ENCODE measurements at regions not wholly inside any gene's neighbourhood (a gene's known extent, or its start where the extent isn't known, plus 50 kb on each side); places are given as distances from the start of the nearest gene placed in this dataset.

- DNase-seq (ENCODE audit: extremely low read depth, insufficient read length): no peak
- no peak overlapping the region for H3K4me3 ChIP-seq (replicated peaks; ENCODE audit: low read depth, low read length)
- no peak for TF ChIP-seq CTCF (IDR thresholded peaks at IDR 0.05; ENCODE audit: insufficient read depth, low read length, poor library complexity, severe bottlenecking)
Observed at GRCh38 chr13:63632321-63632720, 2216.7 kb upstream of the PCDH20 start.

GRCh38 chr13:63631006-63631405 lies 2215.4 kb upstream of the PCDH20 start:
- DNase-seq (ENCODE audit: extremely low read depth, insufficient read length): no peak
- H3K36me3 ChIP-seq (ENCODE audit: control insufficient read depth, insufficient read depth, low read length): no peaks in the 10 kb centered on the region
- no peak for TF ChIP-seq CTCF (IDR thresholded peaks at IDR 0.05; ENCODE audit: insufficient read depth, low read length, poor library complexity, severe bottlenecking)
- no peaks in the 10 kb centered on the region for H3K27me3 ChIP-seq (replicated peaks; ENCODE audit: control insufficient read depth, insufficient read depth, low read length)
- no peak overlapping the region for H3K4me3 ChIP-seq (replicated peaks; ENCODE audit: low read depth, low read length)

More at GRCh38 chr13:63632321-63632720, 2216.7 kb upstream of the PCDH20 start:
- no peaks in the 10 kb centered on the region for H3K27me3 ChIP-seq (replicated peaks; ENCODE audit: control insufficient read depth, insufficient read depth, low read length)
- H3K36me3 ChIP-seq (ENCODE audit: control insufficient read depth, insufficient read depth, low read length): no peaks in the 10 kb centered on the region

- Histone ChIP-seq H3K4me3 (replicated peaks; ENCODE audit: low read depth, low read length) (no peak overlapping the region), H3K36me3 (ENCODE audit: control insufficient read depth, insufficient read depth, low read length) (no peaks in the 10 kb centered on the region), H3K27me3 (replicated peaks; ENCODE audit: control insufficient read depth, insufficient read depth, low read length) (no peaks in the 10 kb centered on the region)
- no peak for DNase-seq (ENCODE audit: extremely low read depth, insufficient read length)
- TF ChIP-seq CTCF (IDR thresholded peaks at IDR 0.05; ENCODE audit: insufficient read depth, low read length, poor library complexity, severe bottlenecking): no peak
Observed at GRCh38 chr13:63629591-63629990, 2213.9 kb upstream of the PCDH20 start.

- DNase-seq (ENCODE audit: extremely low read depth, insufficient read length): no peak
- no peak for TF ChIP-seq CTCF (IDR thresholded peaks at IDR 0.05; ENCODE audit: insufficient read depth, low read length, poor library complexity, severe bottlenecking)
- H3K4me3 ChIP-seq (replicated peaks; ENCODE audit: low read depth, low read length): no peak overlapping the region
- no peaks in the 10 kb centered on the region for H3K27me3 ChIP-seq (replicated peaks; ENCODE audit: control insufficient read depth, insufficient read depth, low read length)
- no peaks in the 10 kb centered on the region for H3K36me3 ChIP-seq (ENCODE audit: control insufficient read depth, insufficient read depth, low read length)
Observed at GRCh38 chr13:63628310-63628709, 2212.7 kb upstream of the PCDH20 start.

GRCh38 chr13:63625869-63626268 lies 2210.2 kb upstream of the PCDH20 start:
- Histone ChIP-seq H3K27me3 (replicated peaks; ENCODE audit: control insufficient read depth, insufficient read depth, low read length) (no peaks in the 10 kb centered on the region), H3K4me3 (replicated peaks; ENCODE audit: low read depth, low read length) (no peak overlapping the region), H3K36me3 (ENCODE audit: control insufficient read depth, insufficient read depth, low read length) (no peaks in the 10 kb centered on the region)
- no peak for DNase-seq (ENCODE audit: extremely low read depth, insufficient read length)
- no peak for TF ChIP-seq CTCF (IDR thresholded peaks at IDR 0.05; ENCODE audit: insufficient read depth, low read length, poor library complexity, severe bottlenecking)
